Osteoblast (primary cell): ENCODE measurements at regions not wholly inside any gene's neighbourhood (a gene's known extent, or its start where the extent isn't known, plus 50 kb on each side); places are given as distances from the start of the nearest gene placed in this dataset.

Experiments used
- DNase-seq: peaks from one replicate; pipeline ENCODE4 v3.0.0; 2011; ENCODE audit warnings: low spot score, mixed read lengths; ENCODE audit not compliant: insufficient read length; ENCODE audit errors: missing footprints
- H2AFZ ChIP-seq: 2 replicates; pipeline ENCODE4 v1.6.0; 2011; ENCODE audit warnings: mild to moderate bottlenecking, low read length
- H3K27ac ChIP-seq: 2 replicates; pipeline ENCODE4 v1.5.1; 2011; ENCODE audit warnings: mild to moderate bottlenecking, low read depth, low read length, moderate library complexity
- H3K27me3 ChIP-seq: 2 replicates; pipeline ENCODE4 v1.6.0; 2012; ENCODE audit warnings: mild to moderate bottlenecking, control low read depth, inconsistent platforms, low read length, moderate library complexity; ENCODE audit not compliant: insufficient read depth
- H3K36me3 ChIP-seq: 2 replicates; pipeline ENCODE4 v1.5.1; 2011; ENCODE audit warnings: mild to moderate bottlenecking, low read length, control low read depth, moderate library complexity; ENCODE audit not compliant: insufficient read depth
- H3K4me1 ChIP-seq: 2 replicates; pipeline ENCODE4 v1.5.1; 2011; ENCODE audit warnings: mild to moderate bottlenecking, low read length, control low read depth, moderate library complexity; ENCODE audit not compliant: insufficient read depth
- H3K4me2 ChIP-seq: 2 replicates; pipeline ENCODE4 v1.6.0; 2011; ENCODE audit warnings: mild to moderate bottlenecking, low read length; ENCODE audit not compliant: insufficient read depth
- H3K4me3 ChIP-seq: fragments of 200-600 bp; sonication (generic); 3 replicates; pipeline ENCODE4 v1.5.1; 2012; ENCODE audit warnings: mild to moderate bottlenecking, low read length, inconsistent platforms; ENCODE audit not compliant: insufficient read depth
- H3K79me2 ChIP-seq: 2 replicates; pipeline ENCODE4 v1.6.0; 2012; ENCODE audit warnings: mild to moderate bottlenecking, low read length, control low read depth, inconsistent platforms; ENCODE audit not compliant: insufficient read depth
- H3K9me3 ChIP-seq: 2 replicates; pipeline ENCODE4 v1.5.1; 2011; ENCODE audit warnings: low read depth, low read length, control low read depth
- H4K20me1 ChIP-seq: 2 replicates; pipeline ENCODE4 v1.6.0; 2012; ENCODE audit warnings: mild to moderate bottlenecking, low read length, control low read depth; ENCODE audit not compliant: insufficient read depth
- CTCF ChIP-seq: IDR thresholded peaks from 2 replicates; pipeline ENCODE4 v1.5.1; 2011; ENCODE audit warnings: mild to moderate bottlenecking, low read depth, low read length, moderate library complexity; ENCODE audit errors: extremely low read depth

- no peak for TF ChIP-seq CTCF
- peak; percentile 37 for DNase-seq
Measured at GRCh38 chr2:239824866-239825704, 200.1 kb downstream of the NDUFA10 start.

GRCh38 chr2:239824046-239824694 lies 201.0 kb downstream of the NDUFA10 start:
- Histone ChIP-seq H3K4me3 (no peak overlapping the region), H3K9me3 (no peaks in the 10 kb centered on the region), H3K27ac (no peak overlapping the region), H3K36me3 (no peaks in the 10 kb centered on the region), H3K27me3 (no peaks in the 10 kb centered on the region), H3K4me2 (no peak overlapping the region), H2AFZ (no peak overlapping the region), H4K20me1 (no peaks in the 10 kb centered on the region), H3K4me1 (no peaks in the 10 kb centered on the region), H3K79me2 (no peaks in the 10 kb centered on the region)
- no peak for TF ChIP-seq CTCF
- DNase-seq = peak; percentile 21

More at GRCh38 chr2:239824866-239825704, 200.1 kb downstream of the NDUFA10 start:
- no peak overlapping the region for H3K4me2 ChIP-seq
- no peak overlapping the region for H3K27ac ChIP-seq
- no peak overlapping the region for H3K4me3 ChIP-seq
- H3K9me3 ChIP-seq = no peaks in the 10 kb centered on the region
- no peaks in the 10 kb centered on the region for H4K20me1 ChIP-seq
- H2AFZ ChIP-seq = no peak overlapping the region
- no peaks in the 10 kb centered on the region for H3K79me2 ChIP-seq
- no peaks in the 10 kb centered on the region for H3K36me3 ChIP-seq
- no peaks in the 10 kb centered on the region for H3K4me1 ChIP-seq
- H3K27me3 ChIP-seq = no peaks in the 10 kb centered on the region

GRCh38 chr2:239822146-239822831 lies 202.9 kb downstream of the NDUFA10 start:
- no peak overlapping the region for H3K27ac ChIP-seq
- H4K20me1 ChIP-seq = no peaks in the 10 kb centered on the region
- no peaks in the 10 kb centered on the region for H3K9me3 ChIP-seq
- no peaks in the 10 kb centered on the region for H3K79me2 ChIP-seq
- no peaks in the 10 kb centered on the region for H3K4me1 ChIP-seq
- no peak overlapping the region for H3K4me2 ChIP-seq
- TF ChIP-seq CTCF = no peak
- DNase-seq = peak; percentile 22
- H2AFZ ChIP-seq = no peak overlapping the region
- H3K36me3 ChIP-seq = no peaks in the 10 kb centered on the region
- H3K4me3 ChIP-seq = no peak overlapping the region
- no peaks in the 10 kb centered on the region for H3K27me3 ChIP-seq

GRCh38 chr2:239821694-239822075 lies 203.5 kb downstream of the NDUFA10 start:
- Histone ChIP-seq H3K36me3 (no peaks in the 10 kb centered on the region), H2AFZ (no peak overlapping the region), H4K20me1 (no peaks in the 10 kb centered on the region), H3K27ac (no peak overlapping the region), H3K27me3 (no peaks in the 10 kb centered on the region), H3K4me2 (no peak overlapping the region), H3K79me2 (no peaks in the 10 kb centered on the region), H3K9me3 (no peaks in the 10 kb centered on the region), H3K4me1 (no peaks in the 10 kb centered on the region), H3K4me3 (no peak overlapping the region)
- TF ChIP-seq CTCF = no peak
- peak; percentile 25 for DNase-seq
